IMR-90 (cell line): ENCODE measurements at regions not wholly inside any gene's neighbourhood (a gene's known extent, or its start where the extent isn't known, plus 50 kb on each side); places are given as distances from the start of the nearest gene placed in this dataset.

Source experiments
- ATAC-seq: fragments of 200-7000 bp; cut with Tn5 transposase; 2 replicates; pipeline ENCODE4 v1.9.1; 2020; ENCODE audit warnings: low read depth, mild to moderate bottlenecking, moderate library complexity
- BruUV-seq: library from RNA; stranded (reverse); fragments of 400-500 nt; replicated peaks from 2 replicates; lab custom pipeline; 2021; lab: Mats Ljungman, UMichigan
- CTCF ChIA-PET: fragments of 300-600 bp; formaldehyde crosslinking; extraction: SDS; loops from one replicate; lab custom pipeline; 2021; ENCODE audit warnings: antibody characterized with exemption; lab: Yijun Ruan, JAX
- POLR2A ChIA-PET: fragments of 300-600 bp; sonication (Branson Sonifier 250); formaldehyde crosslinking; loops from one replicate; lab custom pipeline; 2022; ENCODE audit warnings: antibody characterized with exemption; ENCODE audit not compliant: unreplicated experiment; lab: Charles Lee
- DNase-seq: peaks from one replicate; pipeline ENCODE4 v3.0.0; 2013
- H2AFZ ChIP-seq: replicated peaks from 2 replicates; pipeline ENCODE3; 2013; ENCODE audit warnings: low read length, mild to moderate bottlenecking; ENCODE audit not compliant: poor library complexity
- H2AK5ac ChIP-seq: 2 replicates; pipeline ENCODE4 v1.6.1; 2013; ENCODE audit warnings: low read depth, low read length, inconsistent platforms
- H2AK9ac ChIP-seq: replicated peaks from 2 replicates; pipeline ENCODE3; 2013; ENCODE audit warnings: mild to moderate bottlenecking, low read depth, low read length, moderate library complexity; ENCODE audit not compliant: poor library complexity
- H2BK120ac ChIP-seq: 2 replicates; pipeline ENCODE4 v1.6.1; 2013; ENCODE audit warnings: low read depth, low read length, inconsistent platforms
- H2BK15ac ChIP-seq: 3 replicates; pipeline ENCODE4 v1.6.1; 2013; ENCODE audit warnings: low read depth, low read length, inconsistent platforms
- H2BK20ac ChIP-seq: 2 replicates; pipeline ENCODE4 v1.6.1; 2013; ENCODE audit warnings: low read depth, mild to moderate bottlenecking, inconsistent platforms, low read length, moderate library complexity
- H2BK5ac ChIP-seq: 2 replicates; pipeline ENCODE4 v1.6.1; 2013; ENCODE audit warnings: mild to moderate bottlenecking, low read depth, low read length, inconsistent platforms; ENCODE audit not compliant: poor library complexity, severe bottlenecking
- H3K14ac ChIP-seq: replicated peaks from 2 replicates; pipeline ENCODE4 v1.6.1; 2013; ENCODE audit warnings: low read depth, low read length, inconsistent platforms
- H3K18ac ChIP-seq: 2 replicates; pipeline ENCODE4 v1.6.1; 2013; ENCODE audit warnings: low read depth, low read length, control low read depth
- H3K23ac ChIP-seq: 2 replicates; pipeline ENCODE4 v1.6.1; 2013; ENCODE audit warnings: low read depth, low read length, inconsistent platforms
- H3K27ac ChIP-seq: 2 replicates; pipeline ENCODE4 v1.5.1; 2013; ENCODE audit warnings: mild to moderate bottlenecking, control low read depth, low read length; ENCODE audit not compliant: insufficient read depth
- H3K27me3 ChIP-seq: 2 replicates; pipeline ENCODE4 v1.6.1; 2013; ENCODE audit warnings: low read length; ENCODE audit not compliant: control insufficient read depth, insufficient read depth
- H3K36me3 ChIP-seq: 2 replicates; pipeline ENCODE4 v1.6.1; 2013; ENCODE audit warnings: low read length, mixed read lengths; ENCODE audit not compliant: control insufficient read depth, insufficient read depth
- H3K4ac ChIP-seq: 2 replicates; pipeline ENCODE4 v1.6.1; 2013; ENCODE audit warnings: low read depth, low read length, inconsistent platforms
- H3K4me1 ChIP-seq: 2 replicates; pipeline ENCODE4 v1.6.1; 2013; ENCODE audit warnings: low read length, mixed read lengths; ENCODE audit not compliant: control insufficient read depth, insufficient read depth
- H3K4me2 ChIP-seq: 2 replicates; pipeline ENCODE4 v1.6.1; 2013; ENCODE audit warnings: low read depth, mild to moderate bottlenecking, control low read depth, low read length, moderate library complexity
- H3K4me3 ChIP-seq: 2 replicates; pipeline ENCODE4 v1.5.1; 2013; ENCODE audit warnings: low read depth, mild to moderate bottlenecking, control low read depth, low read length, moderate library complexity; ENCODE audit not compliant: insufficient read depth
- H3K56ac ChIP-seq: 2 replicates; pipeline ENCODE4 v1.6.1; 2013; ENCODE audit warnings: low read length, inconsistent platforms; ENCODE audit not compliant: insufficient read depth; ENCODE audit errors: extremely low read depth
- H3K79me1 ChIP-seq, 2 experiments: 2 replicates each; pipeline ENCODE4 v1.6.1; 2013; ENCODE audit warnings: low read length in 2 of 2, inconsistent platforms in 1 of 2, low read depth in 1 of 2
- H3K9ac ChIP-seq: 2 replicates; pipeline ENCODE4 v1.6.1; 2013; ENCODE audit warnings: low read depth, low read length, control low read depth
- H3K9me1 ChIP-seq: 2 replicates; pipeline ENCODE4 v1.6.1; 2013; ENCODE audit warnings: low read length, inconsistent platforms; ENCODE audit not compliant: insufficient read depth
- H3K9me3 ChIP-seq: 2 replicates; pipeline ENCODE4 v1.6.1; 2013; ENCODE audit warnings: low read length; ENCODE audit not compliant: control insufficient read depth, insufficient read depth
- H4K20me1 ChIP-seq: 2 replicates; pipeline ENCODE4 v1.6.1; 2013; ENCODE audit warnings: low read length, inconsistent platforms; ENCODE audit not compliant: insufficient read depth
- H4K5ac ChIP-seq: 2 replicates; pipeline ENCODE4 v1.6.1; 2013; ENCODE audit warnings: mild to moderate bottlenecking, low read depth, low read length, control low read depth
- H4K8ac ChIP-seq, 2 experiments: 2 replicates each; pipeline ENCODE4 v1.6.1; 2013; ENCODE audit warnings: low read depth in 2 of 2, low read length in 2 of 2, control low read depth in 1 of 2, inconsistent platforms in 1 of 2
- H4K91ac ChIP-seq: 2 replicates; pipeline ENCODE4 v1.6.1; 2013; ENCODE audit warnings: low read depth, low read length, inconsistent platforms; ENCODE audit not compliant: insufficient read depth
- CHD1 ChIP-seq: IDR thresholded peaks from 2 replicates; pipeline ENCODE4 v1.6.1; 2012; ENCODE audit warnings: low read depth, low read length, improper control_type of control experiment
- FOS ChIP-seq: fragments of 150-350 bp; IDR thresholded peaks from 2 replicates; pipeline ENCODE4 v1.6.1; 2016; ENCODE audit warnings: low read depth, low read length
- MAZ ChIP-seq: IDR thresholded peaks from 2 replicates; pipeline ENCODE4 v1.6.1; 2012; ENCODE audit warnings: low read depth, mild to moderate bottlenecking, low read length, improper control_type of control experiment, moderate library complexity, borderline replicate concordance
- NFE2L2 ChIP-seq: fragments of 150-350 bp; IDR thresholded peaks from 2 replicates; pipeline ENCODE4 v1.6.1; 2016; ENCODE audit warnings: low read depth, mild to moderate bottlenecking, low read length
- SMC3 ChIP-seq: fragments of 150-350 bp; IDR thresholded peaks from 2 replicates; pipeline ENCODE4 v1.6.1; 2016; ENCODE audit warnings: low read depth, mild to moderate bottlenecking, antibody characterized with exemption, low read length, moderate library complexity
- WGBS, 2 experiments: methylation state at CpG; one replicate each; pipeline versions ENCODE4 v1.1.5 to v1.1.7; 2013; ENCODE audit warnings: missing lambda C conversion rate in 2 of 2; ENCODE audit not compliant: insufficient read length in 1 of 2; ENCODE audit errors: extremely low coverage in 2 of 2; 5-methylcytosine and 5-hydroxymethylcytosine counted together
- dilution Hi-C: fragments of 300-500 bp; cut with HindIII; formaldehyde crosslinking; loops from one replicate; pipeline ENCODE4 v1.14.3; 2018; ENCODE audit warnings: low sequenced_read_pairs; ENCODE audit not compliant: unreplicated experiment
- in situ Hi-C: fragments of 300-500 bp; cut with MboI; formaldehyde crosslinking; loops from 3 replicates; pipeline ENCODE4 v1.14.3; 2019; ENCODE audit warnings: low sequenced_read_pairs, inconsistent platforms, mixed read lengths
- intact Hi-C: fragments of 100-400 bp; cut with micrococcal nuclease; formaldehyde crosslinking; loops from 2 replicates; pipeline ENCODE4 v1.10.0; 2022

DNA sequence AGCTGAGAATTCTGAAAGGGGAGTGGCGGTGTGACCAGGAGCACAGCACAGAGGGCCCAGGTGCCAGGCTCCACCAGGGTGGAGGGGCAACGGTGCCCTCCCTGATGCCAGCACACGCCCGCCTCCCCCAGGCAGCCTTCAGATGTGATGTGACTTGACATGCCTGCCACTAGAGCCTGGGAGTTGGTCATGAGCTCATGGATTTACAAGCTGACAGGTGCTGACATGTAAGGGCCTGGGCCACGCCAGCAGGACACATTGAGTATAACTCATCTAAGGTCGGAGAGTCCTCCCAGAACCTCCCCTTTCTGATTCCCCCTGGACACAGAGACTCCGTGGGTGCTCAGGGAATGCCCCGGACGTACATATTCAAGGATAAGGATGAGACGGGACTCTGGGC is 74.2 kb downstream of the LSM5 start:
- intact Hi-C loops: no loop called here
- ChIA-PET CTCF (no interaction called here), POLR2A (no interaction called here)
- Histone ChIP-seq H3K4me2 (no peak overlapping the region), H3K18ac (no peak overlapping the region), H2AK9ac (no peak overlapping the region), H3K36me3 (no peaks in the 10 kb centered on the region), H3K4ac (no peak overlapping the region), H2BK15ac (no peak overlapping the region), H4K5ac (no peak overlapping the region), H4K20me1 (no peaks in the 10 kb centered on the region), H3K79me1 (no peaks in the 10 kb centered on the region), H4K8ac (no peak overlapping the region), H2BK20ac (no peak overlapping the region), H3K14ac (no peak overlapping the region), H2BK5ac (no peak overlapping the region), H3K23ac (no peak overlapping the region), H3K4me1 (no peaks in the 10 kb centered on the region), H2BK120ac (no peak overlapping the region), H3K56ac (no peak overlapping the region), H4K91ac (no peak overlapping the region), H3K4me3 (no peak overlapping the region), H3K9me1 (no peaks in the 10 kb centered on the region), H3K27ac (no peak overlapping the region), H3K27me3 (no peaks in the 10 kb centered on the region), H3K9me3 (no peaks in the 10 kb centered on the region), H2AK5ac (no peak overlapping the region), H3K9ac (no peak overlapping the region), H2AFZ (no peak overlapping the region)
- WGBS, 2 experiments: 92% methylated on average over 2 of the region's 10 CpGs; no CpG with 5 or more reads in 1 of the 2 experiments
- dilution Hi-C loops: no loop called here
- DNase-seq (no peak), ATAC-seq (no peak)
- in situ Hi-C loops: no loop called here
- BruUV-seq: no TSS peak
- no peak for TF ChIP-seq MAZ
- no peak for TF ChIP-seq NFE2L2
- no peak for TF ChIP-seq SMC3
- TF ChIP-seq FOS: no peak
- no peak for TF ChIP-seq CHD1
